ENCODE measurements at regions not wholly inside any gene's neighbourhood (a gene's known extent, or its start where the extent isn't known, plus 50 kb on each side); places are given as distances from the start of the nearest gene placed in this dataset.

- no peak for DNase-seq
Measured at GRCh38 chr18:61612517-61612916, 279.3 kb downstream of the CDH20 start.

GRCh38 chr18:61609131-61609530 lies 275.9 kb downstream of the CDH20 start:
- peak; percentile 31 for DNase-seq

GRCh38 chr18:61608316-61608715 lies 275.1 kb downstream of the CDH20 start:
- no peak for DNase-seq

GRCh38 chr18:61607867-61608266 lies 274.6 kb downstream of the CDH20 start:
- DNase-seq: no peak

GRCh38 chr18:61606759-61607158 lies 273.5 kb downstream of the CDH20 start:
- peak; percentile 97 for DNase-seq

- DNase-seq: peak; percentile 78
Measured at GRCh38 chr18:61606068-61606660, 272.9 kb downstream of the CDH20 start.

GRCh38 chr18:61605376-61606067 lies 272.3 kb downstream of the CDH20 start:
- no peak for DNase-seq

Data from fibroblast of upper back skin (primary cell).